ENCODE measurements at regions not wholly inside any gene's neighbourhood (a gene's known extent, or its start where the extent isn't known, plus 50 kb on each side); places are given as distances from the start of the nearest gene placed in this dataset.

DNA sequence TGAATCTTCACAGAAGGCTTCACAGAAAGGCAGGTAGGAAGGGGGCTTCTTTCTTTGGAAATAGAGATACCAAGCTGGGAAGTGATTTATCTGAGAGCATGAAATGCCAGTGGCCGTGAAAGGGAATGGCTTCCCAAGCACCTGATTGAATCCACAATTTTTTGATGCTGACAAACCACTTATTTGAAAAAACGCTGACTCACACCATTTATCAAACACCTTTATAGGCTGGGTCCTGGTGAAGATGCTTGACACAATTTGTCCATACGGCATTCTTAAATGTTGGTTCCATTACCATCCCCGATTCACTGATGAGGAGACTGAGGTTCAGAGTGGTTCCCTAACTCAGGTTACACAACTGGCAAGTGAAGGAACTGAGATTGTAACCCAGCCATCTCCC is 64.1 kb upstream of the POMGNT2 start:
- H3K9me3 ChIP-seq (ENCODE audit: low read depth, low read length) = no peaks in the 10 kb centered on the region
- no peaks in the 10 kb centered on the region for H3K36me3 ChIP-seq (ENCODE audit: insufficient read depth, low read length)
- TF ChIP-seq FOXP2 (optimal IDR thresholded peaks at IDR 0.05; ENCODE audit: control extremely low read depth, extremely low read length, insufficient read depth) (no peak), POLR2AphosphoS5 (IDR thresholded peaks at IDR 0.05; ENCODE audit: borderline replicate concordance, low read depth, low read length) (no peak), EZH2 (IDR thresholded peaks at IDR 0.05) (no peak)
- no peak overlapping the region for H3K27ac ChIP-seq
- no peak overlapping the region for H3K4me3 ChIP-seq
- H3K9ac ChIP-seq (ENCODE audit: insufficient read length) = no peak overlapping the region
- DNase-seq (ENCODE audit: low read depth, low spot score) = no peak

DNA sequence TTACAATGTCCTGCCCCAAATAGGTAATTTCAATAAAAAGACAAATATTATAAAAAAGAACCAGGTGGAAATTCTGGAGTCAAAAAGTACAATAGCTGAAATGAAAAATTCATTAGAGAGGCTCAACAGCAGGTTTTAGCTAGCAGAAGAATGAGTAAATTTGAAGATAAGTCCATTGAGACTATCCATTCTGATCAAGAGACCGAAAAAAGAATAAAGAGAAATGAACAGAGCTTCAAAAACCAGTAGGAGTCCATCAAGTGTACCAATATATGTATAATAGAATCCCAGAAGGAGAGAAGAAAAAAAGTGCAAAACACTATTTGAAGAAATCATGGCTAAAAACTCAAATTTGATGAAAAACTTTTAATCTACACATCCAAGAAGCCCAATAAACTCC is 60.5 kb upstream of the POMGNT2 start:
- Histone ChIP-seq H3K27ac (no peak overlapping the region), H3K9ac (ENCODE audit: insufficient read length) (no peak overlapping the region), H3K9me3 (ENCODE audit: low read depth, low read length) (no peaks in the 10 kb centered on the region), H3K36me3 (ENCODE audit: insufficient read depth, low read length) (no peaks in the 10 kb centered on the region), H3K4me3 (no peak overlapping the region)
- DNase-seq (ENCODE audit: low read depth, low spot score) = no peak
- TF ChIP-seq EZH2 (IDR thresholded peaks at IDR 0.05) = no peak
- TF ChIP-seq POLR2AphosphoS5 (IDR thresholded peaks at IDR 0.05; ENCODE audit: borderline replicate concordance, low read depth, low read length) = no peak
- TF ChIP-seq FOXP2 (optimal IDR thresholded peaks at IDR 0.05; ENCODE audit: control extremely low read depth, extremely low read length, insufficient read depth) = no peak

GRCh38 chr3:43165786-43166185 is 59.9 kb upstream of the POMGNT2 start:
- no peaks in the 10 kb centered on the region for H3K9me3 ChIP-seq (ENCODE audit: low read depth, low read length)
- no peak overlapping the region for H3K4me3 ChIP-seq
- no peak overlapping the region for H3K9ac ChIP-seq (ENCODE audit: insufficient read length)
- no peak for DNase-seq (ENCODE audit: low read depth, low spot score)
- no peak overlapping the region for H3K27ac ChIP-seq
- H3K36me3 ChIP-seq (ENCODE audit: insufficient read depth, low read length) = no peaks in the 10 kb centered on the region
- no peak for TF ChIP-seq POLR2AphosphoS5 (IDR thresholded peaks at IDR 0.05; ENCODE audit: borderline replicate concordance, low read depth, low read length)
- no peak for TF ChIP-seq EZH2 (IDR thresholded peaks at IDR 0.05)
- TF ChIP-seq FOXP2 (optimal IDR thresholded peaks at IDR 0.05; ENCODE audit: control extremely low read depth, extremely low read length, insufficient read depth) = no peak

- TF ChIP-seq EZH2 (IDR thresholded peaks at IDR 0.05) = no peak
- TF ChIP-seq FOXP2 (optimal IDR thresholded peaks at IDR 0.05; ENCODE audit: control extremely low read depth, extremely low read length, insufficient read depth) = no peak
- no peak for TF ChIP-seq POLR2AphosphoS5 (IDR thresholded peaks at IDR 0.05; ENCODE audit: borderline replicate concordance, low read depth, low read length)
- DNase-seq (ENCODE audit: low read depth, low spot score) = no peak
- H3K4me3 ChIP-seq = no peak overlapping the region
These were observed 58.1 kb upstream of the POMGNT2 start for GRCh38 chr3:43163895-43164493.

GRCh38 chr3:43162230-43163084 is 56.6 kb upstream of the POMGNT2 start:
- no peaks in the 10 kb centered on the region for H3K9me3 ChIP-seq (ENCODE audit: low read depth, low read length)
- no peak for DNase-seq (ENCODE audit: low read depth, low spot score)
- H3K4me3 ChIP-seq = no peak overlapping the region
- no peak overlapping the region for H3K9ac ChIP-seq (ENCODE audit: insufficient read length)
- no peak overlapping the region for H3K27ac ChIP-seq
- TF ChIP-seq POLR2AphosphoS5 (IDR thresholded peaks at IDR 0.05; ENCODE audit: borderline replicate concordance, low read depth, low read length) (no peak), FOXP2 (optimal IDR thresholded peaks at IDR 0.05; ENCODE audit: control extremely low read depth, extremely low read length, insufficient read depth) (no peak), EZH2 (IDR thresholded peaks at IDR 0.05) (no peak)
- H3K36me3 ChIP-seq (ENCODE audit: insufficient read depth, low read length) = no peaks in the 10 kb centered on the region

More at GRCh38 chr3:43163895-43164493, 58.1 kb upstream of the POMGNT2 start:
- Histone ChIP-seq H3K9me3 (ENCODE audit: low read depth, low read length) (no peaks in the 10 kb centered on the region), H3K36me3 (ENCODE audit: insufficient read depth, low read length) (no peaks in the 10 kb centered on the region), H3K27ac (no peak overlapping the region), H3K9ac (ENCODE audit: insufficient read length) (no peak overlapping the region)

DNA sequence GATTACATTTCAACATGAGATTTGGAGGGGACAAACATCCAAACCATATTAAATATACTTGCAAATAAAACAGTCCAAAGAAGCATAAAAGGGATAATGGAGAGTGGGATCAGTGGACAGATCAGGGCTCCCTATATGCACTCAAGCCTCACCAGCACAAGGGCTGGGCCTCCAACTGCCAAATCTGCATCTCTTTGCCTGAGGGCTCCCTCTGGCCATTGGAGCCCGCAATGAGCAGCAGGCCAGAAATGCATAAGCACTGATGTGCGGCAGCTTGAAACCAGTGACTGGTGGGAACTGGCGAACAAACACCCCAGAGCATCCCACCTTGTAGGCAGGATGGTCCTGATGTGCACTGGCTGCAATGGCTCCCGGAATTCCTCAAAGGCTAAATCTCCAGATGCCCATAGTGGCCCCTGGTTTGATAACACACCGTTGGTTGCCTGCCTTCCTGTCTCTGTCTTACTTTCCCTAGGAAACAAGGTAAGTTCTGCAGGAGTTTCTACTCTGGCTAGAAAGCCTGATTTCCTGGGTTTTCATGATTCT is 55.9 kb upstream of the POMGNT2 start:
- no peak overlapping the region for H3K27ac ChIP-seq
- TF ChIP-seq FOXP2 (optimal IDR thresholded peaks at IDR 0.05; ENCODE audit: control extremely low read depth, extremely low read length, insufficient read depth) = no peak
- no peak for TF ChIP-seq POLR2AphosphoS5 (IDR thresholded peaks at IDR 0.05; ENCODE audit: borderline replicate concordance, low read depth, low read length)
- TF ChIP-seq EZH2 (IDR thresholded peaks at IDR 0.05) = no peak
- no peaks in the 10 kb centered on the region for H3K9me3 ChIP-seq (ENCODE audit: low read depth, low read length)
- no peaks in the 10 kb centered on the region for H3K36me3 ChIP-seq (ENCODE audit: insufficient read depth, low read length)
- H3K9ac ChIP-seq (ENCODE audit: insufficient read length) = no peak overlapping the region
- no peak for DNase-seq (ENCODE audit: low read depth, low spot score)
- H3K4me3 ChIP-seq = no peak overlapping the region

DNA sequence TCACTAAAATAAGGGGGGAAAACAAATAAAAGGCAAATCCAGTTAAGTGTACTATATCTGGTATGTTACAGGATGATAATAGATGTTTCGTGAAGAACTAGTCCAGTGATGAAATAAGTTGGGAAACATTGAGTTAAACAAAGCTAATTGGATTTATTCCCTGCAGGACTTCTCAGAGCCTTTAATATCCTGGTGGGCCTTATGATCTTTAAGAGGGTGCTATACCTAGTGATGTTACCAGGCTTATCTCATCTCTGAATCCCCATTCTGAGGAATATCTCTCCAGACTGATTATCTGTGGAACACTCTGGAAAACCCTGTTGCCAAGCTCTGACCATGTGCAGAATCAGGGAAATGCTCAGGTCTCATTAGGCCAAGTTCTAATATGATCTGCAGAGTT is 54.8 kb upstream of the POMGNT2 start:
- H3K4me3 ChIP-seq = no peak overlapping the region

DNA sequence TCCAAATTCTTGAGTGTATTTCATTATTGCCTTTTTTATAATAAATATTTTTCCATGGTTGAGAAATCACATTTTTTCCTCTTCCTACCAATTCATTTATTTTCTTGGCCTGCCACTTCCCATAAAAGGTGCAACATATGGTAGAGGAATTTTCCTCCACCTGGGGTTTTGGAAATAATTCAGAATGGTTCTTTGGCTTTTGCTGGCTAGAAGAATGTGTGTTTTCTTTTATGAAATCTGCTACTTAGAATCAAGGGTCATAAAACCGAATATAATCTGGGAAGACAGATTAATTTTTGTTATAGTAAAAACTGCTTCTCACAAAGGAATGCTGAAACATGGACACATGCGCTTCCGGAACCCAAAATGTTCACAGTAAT is 54.0 kb upstream of the POMGNT2 start:
- Histone ChIP-seq H3K9me3 (ENCODE audit: low read depth, low read length) (no peaks in the 10 kb centered on the region), H3K9ac (ENCODE audit: insufficient read length) (no peak overlapping the region), H3K27ac (no peak overlapping the region), H3K36me3 (ENCODE audit: insufficient read depth, low read length) (no peaks in the 10 kb centered on the region), H3K4me3 (no peak overlapping the region)
- DNase-seq (ENCODE audit: low read depth, low spot score) = no peak
- TF ChIP-seq FOXP2 (optimal IDR thresholded peaks at IDR 0.05; ENCODE audit: control extremely low read depth, extremely low read length, insufficient read depth) = no peak
- no peak for TF ChIP-seq EZH2 (IDR thresholded peaks at IDR 0.05)
- no peak for TF ChIP-seq POLR2AphosphoS5 (IDR thresholded peaks at IDR 0.05; ENCODE audit: borderline replicate concordance, low read depth, low read length)

More for the DNA sequence above, 54.8 kb upstream of the POMGNT2 start:
- no peaks in the 10 kb centered on the region for H3K9me3 ChIP-seq (ENCODE audit: low read depth, low read length)
- no peak for DNase-seq (ENCODE audit: low read depth, low spot score)
- TF ChIP-seq POLR2AphosphoS5 (IDR thresholded peaks at IDR 0.05; ENCODE audit: borderline replicate concordance, low read depth, low read length) (no peak), EZH2 (IDR thresholded peaks at IDR 0.05) (no peak), FOXP2 (optimal IDR thresholded peaks at IDR 0.05; ENCODE audit: control extremely low read depth, extremely low read length, insufficient read depth) (no peak)
- no peak overlapping the region for H3K27ac ChIP-seq
- H3K9ac ChIP-seq (ENCODE audit: insufficient read length) = no peak overlapping the region
- H3K36me3 ChIP-seq (ENCODE audit: insufficient read depth, low read length) = no peaks in the 10 kb centered on the region
